SHP77 (cell line): ENCODE measurements at regions not wholly inside any gene's neighbourhood (a gene's known extent, or its start where the extent isn't known, plus 50 kb on each side); places are given as distances from the start of the nearest gene placed in this dataset.
"Not testable (repeated sequence)": the region's sequence is repeated elsewhere in the genome, so short reads cannot be mapped to it uniquely, and the experiment has no call there.

ENCODE experiments used
- DNase-seq, 2 experiments: peaks; one replicate each; lab custom pipeline; 2025; lab: John Stamatoyannopoulos, UW

- DNase-seq = no peak
Measured at GRCh38 chr4:57329279-57329678, 219.1 kb upstream of the IGFBP7 start.

DNA sequence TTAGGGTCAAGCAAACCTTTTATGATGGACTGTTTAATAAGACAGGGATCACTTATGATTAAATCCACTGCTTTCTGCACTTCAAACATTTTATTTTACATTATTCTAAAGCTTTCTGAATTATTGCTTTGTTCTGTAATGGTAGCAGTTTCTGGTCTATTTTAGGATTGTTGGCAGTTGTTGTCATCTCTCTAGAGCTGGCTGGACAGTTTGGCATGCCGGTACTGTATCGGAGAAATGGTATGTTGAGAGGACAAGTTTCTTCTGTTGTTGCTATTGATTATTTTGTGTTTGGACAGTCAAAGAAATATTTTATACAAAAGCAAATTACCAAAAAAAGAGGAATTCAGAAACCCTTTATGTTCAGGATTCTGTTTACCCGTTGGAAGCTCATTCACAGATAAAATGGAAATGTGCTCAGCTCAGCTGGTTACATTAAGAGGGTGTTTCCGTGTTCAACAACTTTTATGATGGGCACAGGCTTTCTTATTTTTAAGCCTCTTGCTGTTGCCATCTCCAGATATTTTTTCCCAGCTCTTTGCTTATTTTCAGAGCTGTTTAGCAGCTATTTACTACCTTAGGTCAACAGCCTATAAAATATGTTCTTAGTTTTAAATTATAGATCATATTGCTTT, 214.6 kb upstream of the IGFBP7 start:
- DNase-seq = no peak

DNA sequence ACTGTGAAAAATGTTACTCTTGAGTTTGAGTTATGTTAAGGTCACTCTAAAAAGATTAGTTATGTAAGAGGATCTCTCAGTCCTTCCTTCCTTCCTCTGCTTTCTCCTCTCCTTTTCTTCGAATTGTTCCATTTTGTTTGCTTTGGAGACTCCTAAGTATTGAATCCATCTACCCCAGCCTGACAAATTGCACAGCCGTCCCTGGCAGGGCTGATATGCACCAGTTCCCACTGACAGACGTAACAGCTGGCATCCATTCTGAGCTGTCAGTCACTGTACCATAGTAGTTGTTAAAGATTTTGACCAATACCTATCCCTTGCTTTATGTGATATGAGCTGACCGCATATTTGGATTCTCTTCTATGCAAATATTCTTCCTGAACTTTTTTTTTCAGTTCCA, 210.7 kb upstream of the IGFBP7 start:
- DNase-seq = no peak

DNA sequence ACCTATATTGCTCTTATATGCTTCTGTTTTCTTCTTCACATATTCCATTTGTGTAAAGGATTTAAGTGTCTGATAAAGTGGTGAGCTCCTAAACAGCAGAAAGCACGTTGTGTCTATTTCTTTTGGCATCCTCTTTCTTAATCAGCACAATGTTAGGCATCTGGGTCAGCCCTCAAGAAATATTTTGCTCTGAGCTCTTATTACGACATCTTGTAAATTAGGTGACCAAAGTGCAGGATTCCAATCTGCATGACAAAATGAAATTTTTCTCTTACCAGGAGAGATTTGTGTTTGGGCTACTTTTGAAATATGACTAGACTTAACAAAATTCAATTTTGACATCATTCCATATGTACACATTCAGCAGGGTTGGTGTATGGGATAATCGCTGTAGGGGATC, 210.0 kb upstream of the IGFBP7 start:
- no peak for DNase-seq

- DNase-seq = no peak
Measured at GRCh38 chr4:57318703-57319102, 208.5 kb upstream of the IGFBP7 start.

DNA sequence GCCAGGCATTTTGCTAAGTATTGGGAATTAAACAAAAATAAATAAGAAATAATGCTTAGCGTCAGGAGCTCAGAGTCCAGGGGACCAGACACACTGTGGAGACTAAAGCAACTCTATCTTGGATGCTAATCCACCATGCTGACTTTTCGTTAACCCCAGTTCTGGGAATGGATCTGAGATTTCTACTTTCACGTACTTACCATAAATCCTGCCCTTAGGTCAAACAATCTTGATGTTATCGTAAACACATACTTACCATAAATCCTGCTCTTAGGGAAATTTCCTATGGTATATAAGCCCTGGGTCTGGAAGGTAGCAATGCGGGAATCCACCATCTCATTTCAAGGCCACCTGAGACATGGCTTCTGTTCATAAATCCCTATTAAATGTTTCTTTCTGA, 204.5 kb upstream of the IGFBP7 start:
- DNase-seq = no peak

DNA sequence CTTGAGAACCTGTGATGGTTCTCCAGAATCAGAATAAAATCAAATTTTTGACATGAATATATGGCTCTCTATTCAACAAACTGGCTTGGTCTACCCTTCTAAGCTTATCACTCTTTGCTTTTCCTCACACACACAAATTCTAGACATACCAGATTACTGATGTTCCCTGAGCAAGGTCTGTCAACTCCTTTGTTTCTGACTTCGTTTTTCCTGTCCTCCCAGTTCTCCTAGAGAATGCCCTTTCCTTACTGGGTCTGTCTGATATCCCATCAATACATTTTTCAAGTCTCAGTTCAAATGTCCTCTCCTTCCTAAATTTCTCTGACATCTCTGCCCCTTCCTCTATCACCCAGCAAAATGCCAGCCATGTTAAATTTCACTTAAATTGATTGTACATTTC, 202.1 kb upstream of the IGFBP7 start:
- DNase-seq = no peak

- no peak for DNase-seq
Measured at GRCh38 chr4:57309658-57310057, 199.5 kb upstream of the IGFBP7 start.

DNA sequence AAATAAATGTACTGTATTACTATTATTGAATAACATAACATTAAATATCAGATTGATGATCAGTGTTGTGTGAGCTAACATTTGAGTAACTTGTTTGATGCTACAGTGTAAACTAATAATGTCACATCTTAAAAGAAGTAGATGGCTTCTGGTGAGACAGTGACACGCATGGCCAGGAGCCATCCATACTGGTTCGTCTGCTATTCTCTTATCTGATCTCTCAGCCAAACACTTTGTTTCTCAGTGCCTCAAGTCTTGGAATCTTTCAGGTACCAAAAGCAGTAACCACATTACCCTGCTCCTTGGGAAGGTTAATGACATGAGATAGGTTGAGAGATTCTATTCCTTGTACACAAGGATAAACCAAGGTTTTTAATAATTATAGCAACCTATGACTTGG, 198.1 kb upstream of the IGFBP7 start:
- no peak for DNase-seq

GRCh38 chr4:57305836-57306235, 195.7 kb upstream of the IGFBP7 start:
- no peak for DNase-seq

GRCh38 chr4:57303012-57303751, 193.0 kb upstream of the IGFBP7 start:
- peak in 1 of 2 experiments; percentile 29 for DNase-seq

- not testable (repeated sequence) for DNase-seq
Measured at GRCh38 chr4:57300300-57300699, 190.1 kb upstream of the IGFBP7 start.

- no peak for DNase-seq
Measured at GRCh38 chr4:57291911-57292310, 181.7 kb upstream of the IGFBP7 start.

DNA sequence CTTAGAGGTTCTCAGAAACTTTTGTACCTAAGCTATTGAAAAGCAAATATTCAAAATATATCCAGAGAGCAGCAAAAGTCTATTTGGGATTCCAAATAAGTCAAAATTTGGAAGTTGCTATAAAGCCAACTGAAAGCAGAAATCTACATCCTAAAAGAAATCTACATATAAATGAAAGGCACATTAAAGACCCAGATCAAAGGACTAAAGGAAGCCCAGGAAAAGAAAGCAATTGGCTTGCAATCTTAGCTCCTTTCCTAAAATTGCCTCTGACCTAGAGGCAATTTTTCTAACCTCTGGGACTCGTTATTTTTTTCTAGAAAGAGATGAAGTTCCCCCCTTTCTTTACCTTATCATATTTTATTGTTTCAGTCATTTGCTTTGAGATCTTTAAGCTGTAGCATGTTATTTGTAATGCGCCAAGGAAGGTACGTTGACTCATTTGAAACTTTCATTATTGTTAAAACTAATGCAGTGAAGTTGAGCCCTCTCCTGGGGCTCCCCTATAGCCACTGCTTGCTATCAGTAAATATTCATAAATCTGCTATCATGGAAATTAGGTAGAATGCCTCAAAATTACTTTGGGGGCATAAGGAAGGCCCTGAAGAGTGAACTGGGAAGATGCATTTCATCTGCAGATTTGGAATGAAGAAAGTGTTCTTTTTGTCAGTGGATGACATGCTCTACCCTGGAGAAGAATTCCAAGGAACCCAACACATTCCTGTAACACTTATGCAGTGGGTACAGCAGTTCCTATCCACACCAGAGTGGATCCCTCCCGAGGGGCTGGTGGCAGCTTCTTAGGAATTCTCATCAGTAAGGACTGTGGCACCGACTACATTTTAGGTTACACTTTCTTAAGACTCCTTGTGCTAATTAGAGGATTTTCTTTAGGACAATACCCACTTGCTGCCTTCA, 177.8 kb upstream of the IGFBP7 start:
- DNase-seq = no peak

DNA sequence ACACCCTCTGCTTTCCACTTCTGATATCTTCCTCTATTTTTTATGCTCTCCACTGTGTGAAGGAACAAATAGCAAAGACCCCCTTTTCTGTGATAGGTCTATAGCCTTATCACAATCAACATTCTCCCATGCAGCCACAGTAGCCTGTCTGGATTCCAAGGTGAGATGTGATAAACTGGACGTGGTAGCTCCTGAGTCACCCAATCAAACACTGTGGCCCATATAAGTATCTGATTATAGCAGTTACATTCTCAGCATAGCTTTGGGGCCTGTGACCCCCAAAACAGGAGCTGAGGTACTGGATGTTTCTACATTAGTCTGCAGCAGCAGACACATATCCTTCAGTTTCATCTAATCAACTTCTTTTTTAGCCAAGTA, 172.7 kb upstream of the IGFBP7 start:
- DNase-seq = no peak

GRCh38 chr4:57280481-57280880, 170.3 kb upstream of the IGFBP7 start:
- DNase-seq = no peak

GRCh38 chr4:57278780-57279179, 168.6 kb upstream of the IGFBP7 start:
- DNase-seq = no peak

- DNase-seq = no peak
Measured at GRCh38 chr4:57274082-57274481, 163.9 kb upstream of the IGFBP7 start.

GRCh38 chr4:57270346-57270745, 160.2 kb upstream of the IGFBP7 start:
- DNase-seq = peak; percentile 28 to 37

- no peak for DNase-seq
Measured at GRCh38 chr4:57265831-57266582, 155.8 kb upstream of the IGFBP7 start.

GRCh38 chr4:57254754-57255153, 144.6 kb upstream of the IGFBP7 start:
- DNase-seq = no peak

DNA sequence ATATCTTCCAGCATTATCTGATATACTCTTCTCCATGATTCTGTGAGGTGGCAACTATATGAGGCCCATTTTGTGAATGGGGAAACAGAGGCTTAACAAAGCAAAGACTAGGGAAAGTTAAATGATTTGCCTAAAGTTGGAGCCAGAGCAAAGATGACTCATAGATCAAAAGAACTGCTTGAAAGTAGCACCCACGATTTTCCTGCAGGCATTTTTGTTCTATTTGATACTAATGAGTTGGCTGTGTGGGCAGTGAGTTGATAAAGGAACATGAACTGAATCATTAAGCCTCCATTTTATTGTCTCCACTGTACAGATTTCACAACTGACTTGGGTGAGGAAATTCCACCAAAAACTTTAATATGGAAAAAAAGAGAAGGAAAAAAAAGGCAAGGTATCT, 138.9 kb upstream of the IGFBP7 start:
- no peak for DNase-seq
